ENCODE measurements at regions not wholly inside any gene's neighbourhood (a gene's known extent, or its start where the extent isn't known, plus 50 kb on each side); places are given as distances from the start of the nearest gene placed in this dataset.

GRCh38 chr4:161132715-161133425 lies 1030.9 kb downstream of the FSTL5 start:
- no peak for DNase-seq (ENCODE audit: low spot score)

GRCh38 chr4:161121451-161121850 lies 1042.3 kb downstream of the FSTL5 start:
- DNase-seq (ENCODE audit: low spot score) = no peak

DNA sequence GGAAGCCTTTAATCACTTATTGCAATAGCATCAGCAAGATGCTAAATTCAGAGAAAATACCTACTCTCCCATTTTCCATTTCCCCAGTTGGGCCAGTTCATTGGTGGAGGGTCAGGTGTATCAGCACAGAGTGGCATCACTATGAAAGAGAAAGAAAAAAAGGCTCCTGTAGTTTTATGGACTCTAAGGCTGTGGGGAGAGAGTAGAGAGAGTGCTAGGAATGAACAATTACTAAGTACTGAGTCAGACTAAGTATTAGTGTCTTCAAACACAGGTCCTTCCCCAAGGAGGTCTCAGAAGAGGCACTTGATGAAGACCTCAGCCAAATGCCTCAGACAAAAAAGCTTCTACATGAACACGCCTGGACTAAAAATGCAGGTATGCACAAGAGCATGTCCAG lies 1061.9 kb downstream of the FSTL5 start:
- DNase-seq (ENCODE audit: low spot score) = no peak

DNA sequence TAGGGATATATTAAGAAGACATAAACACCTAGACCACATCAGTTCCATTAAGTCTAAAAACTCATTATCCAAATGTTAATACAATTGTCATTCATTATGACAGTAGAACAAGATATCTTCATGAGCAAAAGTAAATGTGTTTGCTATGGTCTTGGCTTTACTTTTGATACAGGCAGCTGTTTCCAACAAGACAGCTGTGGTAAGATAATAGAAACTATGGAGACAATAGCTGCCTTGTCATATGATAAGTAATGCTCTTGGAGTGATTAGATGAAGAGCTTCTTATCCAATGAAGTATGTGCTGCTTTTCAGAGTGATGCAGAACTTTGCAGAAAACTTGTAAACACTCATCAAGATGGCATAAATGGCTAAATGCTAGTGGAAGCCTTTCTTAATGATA lies 1066.0 kb downstream of the FSTL5 start:
- no peak for DNase-seq (ENCODE audit: low spot score)

DNA sequence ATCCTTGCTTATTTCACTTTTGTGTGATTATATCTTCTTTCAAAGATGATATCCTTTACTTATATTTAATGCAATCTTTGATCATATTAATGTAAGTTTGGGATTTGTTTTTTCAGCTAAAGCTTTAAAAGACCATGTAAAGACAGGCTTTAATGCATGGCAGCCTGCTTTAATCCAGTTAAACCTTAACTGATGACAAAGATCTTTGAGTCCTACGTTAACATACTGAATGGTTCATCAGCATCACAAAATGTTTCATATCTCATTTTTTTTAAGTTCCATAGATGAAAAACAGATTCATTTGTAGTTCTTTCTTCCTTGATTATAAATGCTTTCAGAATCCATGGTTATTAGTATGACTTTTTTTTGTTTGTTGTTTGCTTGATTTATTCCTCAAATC lies 1102.8 kb downstream of the FSTL5 start:
- no peak for DNase-seq (ENCODE audit: low spot score)
